GM19452 (cell line): ENCODE measurements at regions not wholly inside any gene's neighbourhood (a gene's known extent, or its start where the extent isn't known, plus 50 kb on each side); places are given as distances from the start of the nearest gene placed in this dataset.

Source experiments
- ATAC-seq: cut with Tn5 transposase; IDR thresholded peaks from one replicate; pipeline ENCODE4 v1.9.1; 2021; ENCODE audit not compliant: unreplicated experiment

- no peak for ATAC-seq
Measured at GRCh38 chr20:40591536-40591935, 97.5 kb downstream of the MAFB start.

DNA sequence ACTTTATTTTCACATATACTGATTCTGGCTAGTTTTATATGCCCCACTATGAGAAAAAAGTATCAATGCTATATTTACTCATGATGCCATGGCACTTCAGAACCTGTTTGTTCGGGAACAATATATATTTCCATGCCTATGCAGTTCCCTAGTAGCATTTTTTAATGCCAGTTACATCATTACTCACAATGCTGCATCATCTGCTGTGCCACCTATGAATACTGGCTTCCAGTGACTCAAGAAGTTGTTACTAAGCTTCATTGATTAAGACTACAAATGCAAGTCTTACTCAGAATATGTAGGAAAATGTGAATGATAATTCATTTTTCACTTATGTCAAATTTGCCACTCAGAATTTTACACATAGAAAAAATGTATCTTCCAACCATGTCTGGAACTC, 97.9 kb downstream of the MAFB start:
- no peak for ATAC-seq

GRCh38 chr20:40589581-40589980, 99.5 kb downstream of the MAFB start:
- no peak for ATAC-seq

DNA sequence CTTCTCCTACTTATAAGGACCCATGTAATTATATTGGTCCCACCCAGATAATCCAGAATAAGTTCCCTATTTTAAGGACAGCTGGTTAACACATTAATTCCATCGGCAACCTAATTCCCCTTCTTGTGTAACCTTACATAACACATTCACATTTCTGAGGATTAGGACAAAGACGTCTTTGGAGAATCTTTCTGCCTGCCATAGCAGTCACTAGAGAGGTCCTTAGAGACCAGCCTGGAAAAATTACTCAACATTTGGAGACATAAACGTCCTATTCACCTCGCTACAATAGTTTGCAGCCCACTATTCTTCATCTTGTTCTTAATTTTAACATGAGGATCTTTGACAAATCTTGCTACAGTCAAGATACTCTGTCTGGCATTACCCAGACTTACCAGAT, 100.1 kb downstream of the MAFB start:
- no peak for ATAC-seq

DNA sequence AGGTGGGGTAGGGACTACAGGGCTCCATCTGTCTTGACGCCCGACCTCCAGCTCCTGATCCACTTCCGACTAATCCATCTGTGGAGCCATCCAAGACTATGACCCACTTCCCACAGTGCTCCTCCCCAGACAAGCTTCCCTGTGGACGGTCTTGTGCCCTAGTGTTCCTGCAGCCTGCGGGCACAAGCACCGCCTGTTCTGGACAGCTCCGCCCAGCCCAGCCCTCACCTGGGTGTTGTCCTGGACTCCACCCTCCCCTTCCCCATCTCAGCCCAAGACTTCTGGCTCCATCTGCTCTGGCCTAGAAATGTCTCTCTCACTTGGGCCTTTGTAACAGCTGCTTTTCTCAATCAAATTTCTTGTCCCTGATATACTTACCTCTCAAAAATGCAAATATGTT, 102.0 kb downstream of the MAFB start:
- ATAC-seq = no peak

GRCh38 chr20:40584130-40584809, 104.8 kb downstream of the MAFB start:
- ATAC-seq = no peak

DNA sequence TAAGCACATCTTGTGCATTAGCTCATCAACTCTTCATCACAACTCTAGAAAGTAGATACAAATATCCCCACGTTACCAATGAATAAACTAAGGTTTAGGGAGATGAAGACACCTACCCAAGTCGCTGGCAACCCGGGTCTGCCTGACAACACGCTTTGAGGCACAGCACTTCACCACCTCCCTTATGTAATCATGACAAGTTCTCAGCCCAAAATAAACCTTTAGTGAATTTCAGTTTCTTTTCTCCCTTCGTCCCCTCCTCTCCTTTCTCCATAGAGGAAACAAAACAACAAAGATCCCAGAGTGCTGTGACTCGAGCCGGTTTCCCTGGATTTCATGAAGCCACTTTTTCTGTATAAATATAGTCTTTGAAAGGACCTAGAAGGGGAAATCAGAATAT, 105.4 kb downstream of the MAFB start:
- no peak for ATAC-seq

DNA sequence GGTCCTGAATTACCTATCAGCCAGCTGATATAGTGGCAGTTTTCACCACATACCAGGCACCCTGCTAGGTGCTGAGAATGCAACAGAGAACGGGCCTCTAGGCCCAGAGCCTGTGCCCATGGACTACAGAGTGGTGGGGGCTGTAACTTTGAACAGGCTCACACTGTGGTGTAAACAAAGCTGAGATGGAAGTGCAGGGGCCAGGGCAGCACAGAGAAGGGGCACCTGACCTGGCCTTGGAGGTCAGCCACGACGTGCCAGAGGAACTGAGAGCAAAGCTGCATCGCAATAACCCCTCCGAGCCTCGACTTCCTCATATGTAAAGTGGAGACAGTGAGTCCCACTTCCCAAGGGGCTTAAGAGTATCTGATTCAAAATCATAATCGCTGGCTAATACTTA, 105.8 kb downstream of the MAFB start:
- no peak for ATAC-seq

DNA sequence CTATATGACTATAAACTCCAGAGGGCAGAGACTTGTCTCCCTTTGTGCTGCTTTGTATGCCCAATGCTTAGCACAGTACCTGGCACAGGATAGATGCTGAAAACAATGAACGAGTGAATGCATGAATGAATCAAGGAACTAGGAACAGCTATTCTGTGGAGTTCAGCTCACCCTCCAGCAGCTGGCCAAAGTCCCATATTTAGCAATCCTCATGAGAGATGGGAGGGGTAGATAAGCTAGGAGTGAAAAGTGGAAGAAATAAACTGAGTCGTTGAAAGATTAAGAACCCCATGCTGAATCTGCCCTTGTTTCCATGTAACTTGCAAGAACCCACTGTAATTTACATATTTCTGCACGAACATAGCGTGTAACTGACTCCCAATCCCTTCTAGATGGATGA, 106.5 kb downstream of the MAFB start:
- ATAC-seq = no peak

DNA sequence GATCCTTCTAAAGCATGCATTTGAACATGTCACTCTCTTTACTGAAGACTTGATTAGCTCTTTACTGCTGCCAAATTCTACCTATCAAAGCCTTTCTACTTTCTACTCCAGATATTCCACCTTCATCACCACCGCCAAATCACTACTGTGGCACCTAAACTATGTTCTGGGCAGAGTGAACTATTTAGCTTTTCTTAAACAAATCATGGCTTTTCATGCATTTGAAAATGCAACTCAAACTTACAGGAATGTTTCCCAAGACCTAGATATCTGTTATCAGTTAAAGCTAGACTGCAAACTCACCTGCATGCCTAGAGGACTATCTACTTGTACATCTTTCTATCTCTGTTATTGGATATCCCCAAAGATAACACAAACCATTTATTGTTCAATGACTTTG, 109.3 kb downstream of the MAFB start:
- no peak for ATAC-seq

DNA sequence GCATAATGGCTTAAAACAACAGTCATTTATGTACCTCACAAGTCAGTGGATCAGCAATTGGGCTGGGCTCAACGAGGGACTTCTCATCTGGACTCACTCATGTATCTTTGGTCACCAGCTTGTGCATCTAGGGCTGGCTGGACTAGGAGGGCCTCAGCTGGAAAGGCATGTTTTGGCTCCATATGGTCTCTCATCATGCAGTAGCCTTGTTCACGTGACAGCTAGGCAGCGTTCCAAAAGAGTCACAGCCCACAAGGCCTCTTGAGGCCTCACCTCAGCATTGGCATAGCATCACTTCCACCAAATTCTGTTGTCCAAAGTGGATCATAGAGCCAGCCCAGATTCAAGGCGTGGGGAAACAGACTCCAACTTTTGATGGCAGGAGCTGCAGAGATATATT, 110.1 kb downstream of the MAFB start:
- ATAC-seq = no peak

GRCh38 chr20:40575851-40576250, 113.2 kb downstream of the MAFB start:
- no peak for ATAC-seq

DNA sequence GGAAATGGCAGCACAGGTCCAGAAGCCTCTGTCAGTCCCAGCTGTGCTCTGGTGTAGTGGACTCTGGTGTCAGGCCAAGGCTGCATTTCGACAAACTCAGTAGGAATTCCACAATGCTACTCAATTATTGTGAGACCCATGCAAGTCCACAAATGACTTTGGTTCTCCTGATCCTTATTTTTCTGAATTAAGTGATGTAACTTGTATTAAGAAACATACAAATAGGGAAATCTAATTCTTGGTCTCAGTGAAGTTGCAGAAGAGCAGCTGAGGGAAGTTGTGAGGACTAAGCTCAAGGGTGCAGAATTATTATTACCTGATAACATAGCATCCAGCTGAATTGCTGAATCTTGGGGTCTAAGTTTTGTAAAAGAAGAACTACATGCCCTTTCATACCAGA, 116.8 kb downstream of the MAFB start:
- ATAC-seq = no peak

GRCh38 chr20:40571639-40572038, 117.4 kb downstream of the MAFB start:
- no peak for ATAC-seq

GRCh38 chr20:40568200-40568599, 120.8 kb downstream of the MAFB start:
- no peak for ATAC-seq

GRCh38 chr20:40565682-40566040, 123.4 kb downstream of the MAFB start:
- ATAC-seq = no peak

- ATAC-seq = no peak
Measured at GRCh38 chr20:40565001-40565681, 123.9 kb downstream of the MAFB start.

DNA sequence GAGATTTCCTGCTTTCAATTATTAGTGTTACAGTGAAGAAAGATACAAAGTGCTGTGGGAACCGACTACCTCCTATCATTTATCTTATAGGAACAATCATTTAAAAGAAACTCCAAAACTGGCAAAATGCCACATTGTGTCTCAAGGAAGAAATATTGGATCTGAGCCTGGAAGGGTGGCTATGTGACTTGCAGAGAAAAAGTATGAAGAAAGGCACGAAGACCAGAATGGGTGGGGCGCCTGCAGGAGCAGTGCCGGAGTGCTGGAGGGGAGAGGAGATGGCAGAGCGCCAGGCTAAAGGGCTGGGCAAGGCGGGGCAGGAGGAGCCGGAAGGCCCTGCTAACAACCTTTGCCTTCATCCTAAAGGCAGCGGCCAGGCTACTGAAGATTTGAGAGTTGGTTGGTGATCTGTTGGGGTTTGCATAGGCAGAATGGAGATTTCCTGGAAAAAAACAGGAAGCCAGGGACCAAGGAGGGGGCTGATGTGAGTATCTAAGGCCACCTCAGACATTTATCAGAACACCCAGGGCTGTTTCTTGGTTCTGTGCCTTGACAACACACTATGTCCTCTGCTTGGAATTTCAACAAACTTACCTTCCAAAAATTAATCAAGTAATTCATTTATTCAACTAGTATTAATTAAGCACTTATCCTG, 125.6 kb downstream of the MAFB start:
- ATAC-seq = no peak

GRCh38 chr20:40562031-40562430, 127.0 kb downstream of the MAFB start:
- no peak for ATAC-seq

DNA sequence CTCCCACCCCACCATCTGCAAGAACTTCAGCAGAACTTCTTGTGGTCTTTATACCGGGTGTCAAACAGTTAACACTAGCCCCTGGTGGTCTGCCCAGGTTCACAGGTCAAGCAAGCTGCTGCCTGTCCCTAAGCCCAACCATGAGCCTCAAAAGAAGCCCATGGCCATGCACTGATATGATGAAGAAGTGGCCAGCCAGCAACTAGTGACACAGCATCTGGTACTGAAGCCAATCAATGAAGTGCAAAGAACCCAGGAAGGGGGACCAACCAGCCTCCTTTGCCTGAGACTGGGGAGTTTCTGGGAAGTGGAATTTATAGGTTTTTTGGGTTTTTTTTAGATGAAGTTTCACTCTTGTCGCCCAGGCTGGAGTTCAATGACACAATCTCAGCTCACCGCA, 127.8 kb downstream of the MAFB start:
- ATAC-seq = no peak

GRCh38 chr20:40558212-40558611, 130.8 kb downstream of the MAFB start:
- ATAC-seq = no peak

GRCh38 chr20:40551125-40551530, 137.9 kb downstream of the MAFB start:
- no peak for ATAC-seq
